ENCODE measurements at regions not wholly inside any gene's neighbourhood (a gene's known extent, or its start where the extent isn't known, plus 50 kb on each side); places are given as distances from the start of the nearest gene placed in this dataset.

DNA sequence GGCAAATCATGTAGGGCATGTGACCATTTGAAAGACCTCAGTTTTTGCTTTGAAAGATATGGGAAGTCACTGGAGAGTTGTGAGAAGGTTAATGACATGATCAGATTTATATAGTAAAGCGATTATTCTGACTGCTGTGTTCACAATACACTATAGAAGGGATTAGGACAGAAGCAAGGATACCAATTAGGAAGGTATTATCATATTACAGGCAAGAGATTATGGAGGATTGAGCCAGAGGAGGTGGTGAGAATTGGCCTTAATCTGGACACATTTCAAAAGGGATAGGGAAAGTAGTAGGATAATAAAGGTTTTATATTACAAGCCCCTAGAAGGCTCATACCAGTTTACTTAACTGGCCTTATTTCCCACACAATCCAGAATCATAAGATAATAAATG lies 124.9 kb upstream of the POF1B start:
- TF ChIP-seq, protein P1, sequence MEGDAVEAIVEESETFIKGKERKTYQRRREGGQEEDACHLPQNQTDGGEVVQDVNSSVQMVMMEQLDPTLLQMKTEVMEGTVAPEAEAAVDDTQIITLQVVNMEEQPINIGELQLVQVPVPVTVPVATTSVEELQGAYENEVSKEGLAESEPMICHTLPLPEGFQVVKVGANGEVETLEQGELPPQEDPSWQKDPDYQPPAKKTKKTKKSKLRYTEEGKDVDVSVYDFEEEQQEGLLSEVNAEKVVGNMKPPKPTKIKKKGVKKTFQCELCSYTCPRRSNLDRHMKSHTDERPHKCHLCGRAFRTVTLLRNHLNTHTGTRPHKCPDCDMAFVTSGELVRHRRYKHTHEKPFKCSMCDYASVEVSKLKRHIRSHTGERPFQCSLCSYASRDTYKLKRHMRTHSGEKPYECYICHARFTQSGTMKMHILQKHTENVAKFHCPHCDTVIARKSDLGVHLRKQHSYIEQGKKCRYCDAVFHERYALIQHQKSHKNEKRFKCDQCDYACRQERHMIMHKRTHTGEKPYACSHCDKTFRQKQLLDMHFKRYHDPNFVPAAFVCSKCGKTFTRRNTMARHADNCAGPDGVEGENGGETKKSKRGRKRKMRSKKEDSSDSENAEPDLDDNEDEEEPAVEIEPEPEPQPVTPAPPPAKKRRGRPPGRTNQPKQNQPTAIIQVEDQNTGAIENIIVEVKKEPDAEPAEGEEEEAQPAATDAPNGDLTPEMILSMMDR (IDR thresholded peaks at IDR 0.05) = no peak
- no peak for TF ChIP-seq ZFX (IDR thresholded peaks at IDR 0.05; ENCODE audit: borderline replicate concordance)
